B cell (primary cell): ENCODE measurements at regions not wholly inside any gene's neighbourhood (a gene's known extent, or its start where the extent isn't known, plus 50 kb on each side); places are given as distances from the start of the nearest gene placed in this dataset.

Experiments used
- ATAC-seq: fragments of 200-7000 bp; cut with Tn5 transposase; one replicate; pipeline ENCODE4 v1.10.0; 2021; ENCODE audit warnings: low read depth, mild to moderate bottlenecking, moderate number of reproducible peaks, moderate library complexity
- CTCF ChIA-PET: fragments of 350-600 bp; sonication (Branson Sonifier 250); formaldehyde crosslinking; loops from one replicate; lab custom pipeline; 2021; ENCODE audit warnings: antibody characterized with exemption, inconsistent platforms; lab: Charles Lee
- POLR2A ChIA-PET: fragments of 350-600 bp; sonication (Branson Sonifier 250); formaldehyde crosslinking; loops from one replicate; lab custom pipeline; 2021; ENCODE audit warnings: antibody characterized with exemption; lab: Charles Lee
- DNase-seq: peaks from one replicate; pipeline ENCODE4 v3.0.0; 2013
- H2AFZ ChIP-seq: 2 replicates; pipeline ENCODE4 v1.6.1; 2012; ENCODE audit warnings: mild to moderate bottlenecking, low read depth, low read length; ENCODE audit not compliant: insufficient read depth, poor library complexity, severe bottlenecking
- H3K27ac ChIP-seq, 2 donors: 1 replicate in 1 of 2; 2 replicates in 1 of 2; pipeline ENCODE4 v1.5.1; 2012 to 2013; ENCODE audit warnings: low read length in 2 of 2, mild to moderate bottlenecking in 2 of 2, moderate library complexity in 1 of 2
- H3K27me3 ChIP-seq, 4 experiments: fragments of 200-600 bp in 1 of 4; sonication (generic) in 1 of 4; replicated peaks in 1 of 4; 1 replicate in 2 of 4; 2 replicates in 2 of 4; pipeline versions ENCODE4 v1.6.1 to v1.7.0; 2013 to 2016; ENCODE audit warnings: low read length in 3 of 4, mild to moderate bottlenecking in 2 of 4, mixed read lengths in 1 of 4, moderate library complexity in 1 of 4; ENCODE audit not compliant: insufficient read depth in 4 of 4, control insufficient read depth in 3 of 4; ENCODE audit errors: control extremely low read depth in 1 of 4
- H3K36me3 ChIP-seq, 2 experiments: replicated peaks in 1 of 2; 1 replicate in 1 of 2; 2 replicates in 1 of 2; pipeline versions ENCODE4 v1.6.1 to v1.7.1; 2013; ENCODE audit warnings: low read length in 1 of 2; ENCODE audit not compliant: insufficient read depth in 2 of 2, control insufficient read depth in 1 of 2; ENCODE audit errors: control extremely low read depth in 1 of 2, extremely low read depth in 1 of 2
- H3K4me1 ChIP-seq, 2 donors: fragments of 200-600 bp in 1 of 2; sonication (generic) in 1 of 2; 1 replicate in 1 of 2; 2 replicates in 1 of 2; pipeline versions ENCODE4 v1.5.1 to v1.6.1; 2013 to 2017; ENCODE audit warnings: low read length in 2 of 2; ENCODE audit not compliant: control insufficient read depth in 2 of 2, insufficient read depth in 2 of 2
- H3K4me2 ChIP-seq: replicated peaks from 2 replicates; pipeline ENCODE3; 2012; ENCODE audit warnings: mild to moderate bottlenecking, low read depth, low read length; ENCODE audit not compliant: poor library complexity, severe bottlenecking
- H3K4me3 ChIP-seq, 5 experiments: fragments of 200-600 bp in 1 of 5; sonication (generic) in 1 of 5; 1 replicate in 3 of 5; 2 replicates in 2 of 5; pipeline versions ENCODE4 v1.5.1 to v1.7.0; 2011 to 2016; ENCODE audit warnings: low read length in 4 of 5, mild to moderate bottlenecking in 4 of 5, low read depth in 2 of 5, control low read depth in 1 of 5, moderate library complexity in 1 of 5; ENCODE audit not compliant: insufficient read depth in 1 of 5; ENCODE audit errors: control extremely low read depth in 1 of 5, extremely low read depth in 1 of 5
- H3K79me2 ChIP-seq: fragments of 200-600 bp; sonication (generic); one replicate; pipeline ENCODE4 v1.6.0; 2016; ENCODE audit warnings: low read length; ENCODE audit not compliant: control insufficient read depth, insufficient read depth
- H3K9ac ChIP-seq: fragments of 200-600 bp; sonication (generic); 2 replicates; pipeline ENCODE4 v1.6.1; 2017; ENCODE audit warnings: mild to moderate bottlenecking, low read length, moderate library complexity
- H3K9me3 ChIP-seq, 3 donors: one replicate each; pipeline versions ENCODE4 v1.6.1 to v1.7.1; 2013; ENCODE audit warnings: low read length in 2 of 3; ENCODE audit not compliant: control insufficient read depth in 2 of 3, insufficient read depth in 1 of 3; ENCODE audit errors: control extremely low read depth in 1 of 3
- H4K20me1 ChIP-seq: 2 replicates; pipeline ENCODE4 v1.6.0; 2012; ENCODE audit warnings: mild to moderate bottlenecking, low read length; ENCODE audit not compliant: insufficient read depth, control insufficient read depth, poor library complexity, severe bottlenecking
- H3K27ac Mint-ChIP-seq: one replicate; pipeline ENCODE4 v1.8.0; 2021; ENCODE audit warnings: mixed read lengths
- H3K27me3 Mint-ChIP-seq: one replicate; pipeline ENCODE4 v1.8.0; 2021; ENCODE audit warnings: mixed read lengths
- H3K4me1 Mint-ChIP-seq: one replicate; pipeline ENCODE4 v1.8.0; 2021; ENCODE audit warnings: mixed read lengths
- H3K4me3 Mint-ChIP-seq: one replicate; pipeline ENCODE4 v1.8.0; 2021; ENCODE audit warnings: mixed read lengths
- H3K9me3 Mint-ChIP-seq: one replicate; pipeline ENCODE4 v1.8.0; 2022; ENCODE audit warnings: mixed read lengths; ENCODE audit not compliant: insufficient read depth
- EZH2 ChIP-seq: IDR thresholded peaks from 2 replicates; pipeline ENCODE4 v1.6.1; 2012; ENCODE audit warnings: borderline replicate concordance, low read depth, mild to moderate bottlenecking, moderate library complexity, low read length; ENCODE audit not compliant: insufficient read depth, poor library complexity, severe bottlenecking
- WGBS: methylation state at CpG from one replicate; pipeline ENCODE4 v1.1.5; 2013; ENCODE audit warnings: missing lambda C conversion rate; ENCODE audit not compliant: insufficient coverage; 5-methylcytosine and 5-hydroxymethylcytosine counted together
- intact Hi-C: fragments of 100-400 bp; cut with micrococcal nuclease; formaldehyde crosslinking; loops from one replicate; pipeline ENCODE4 v1.10.0; 2022
- TF ChIP-seq, protein P1 (sequence below): fragments of 200-600 bp; IDR thresholded peaks from one replicate; pipeline ENCODE4 v1.8.0; 2022; ENCODE audit warnings: antibody characterized with exemption, mild to moderate bottlenecking

DNA sequence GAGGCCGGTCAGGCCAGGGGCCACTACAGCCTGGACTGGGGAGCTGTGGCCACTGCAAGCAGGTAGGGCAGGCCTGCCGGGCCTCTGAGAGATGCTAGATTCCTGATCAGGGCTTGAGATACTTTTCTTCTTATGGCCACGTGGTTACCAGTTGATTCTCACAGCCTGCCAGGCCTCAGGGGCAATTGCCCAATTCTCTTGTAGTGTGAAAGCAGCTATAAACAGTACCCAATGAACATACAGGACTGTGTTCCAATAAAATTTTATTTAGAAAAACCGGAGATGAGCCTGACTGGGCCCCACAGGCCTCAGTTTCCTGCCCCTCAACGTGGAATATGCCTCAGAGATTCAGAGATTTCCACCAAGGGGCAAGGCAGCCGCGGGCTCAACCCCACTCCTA is 475.2 kb downstream of the TCERG1L start:
- Mint-ChIP-seq H3K4me3 (no peak overlapping the region), H3K4me1 (no peaks in the 10 kb centered on the region), H3K9me3 (no peaks in the 10 kb centered on the region), H3K27ac (no peak overlapping the region), H3K27me3 (no peaks in the 10 kb centered on the region)
- no peak overlapping the region for H2AFZ ChIP-seq
- no peaks in the 10 kb centered on the region for H3K79me2 ChIP-seq
- no peak for ATAC-seq
- H3K36me3 ChIP-seq = no peaks in the 10 kb centered on the region
- no peaks in the 10 kb centered on the region for H3K4me1 ChIP-seq
- no peaks in the 10 kb centered on the region for H3K27me3 ChIP-seq
- no peak for DNase-seq
- ChIA-PET POLR2A (no interaction called here), CTCF (no interaction called here)
- H3K9me3 ChIP-seq = peaks cover 0 to 31% (median 0%) of the 10 kb centered on the region in 3 donors
- WGBS = 64% methylated on average over 7 of the region's 7 CpGs
- no peak overlapping the region for H3K27ac ChIP-seq
- no peak overlapping the region for H3K4me2 ChIP-seq
- H4K20me1 ChIP-seq = no peaks in the 10 kb centered on the region
- TF ChIP-seq EZH2 = no peak
- TF ChIP-seq, protein P1, sequence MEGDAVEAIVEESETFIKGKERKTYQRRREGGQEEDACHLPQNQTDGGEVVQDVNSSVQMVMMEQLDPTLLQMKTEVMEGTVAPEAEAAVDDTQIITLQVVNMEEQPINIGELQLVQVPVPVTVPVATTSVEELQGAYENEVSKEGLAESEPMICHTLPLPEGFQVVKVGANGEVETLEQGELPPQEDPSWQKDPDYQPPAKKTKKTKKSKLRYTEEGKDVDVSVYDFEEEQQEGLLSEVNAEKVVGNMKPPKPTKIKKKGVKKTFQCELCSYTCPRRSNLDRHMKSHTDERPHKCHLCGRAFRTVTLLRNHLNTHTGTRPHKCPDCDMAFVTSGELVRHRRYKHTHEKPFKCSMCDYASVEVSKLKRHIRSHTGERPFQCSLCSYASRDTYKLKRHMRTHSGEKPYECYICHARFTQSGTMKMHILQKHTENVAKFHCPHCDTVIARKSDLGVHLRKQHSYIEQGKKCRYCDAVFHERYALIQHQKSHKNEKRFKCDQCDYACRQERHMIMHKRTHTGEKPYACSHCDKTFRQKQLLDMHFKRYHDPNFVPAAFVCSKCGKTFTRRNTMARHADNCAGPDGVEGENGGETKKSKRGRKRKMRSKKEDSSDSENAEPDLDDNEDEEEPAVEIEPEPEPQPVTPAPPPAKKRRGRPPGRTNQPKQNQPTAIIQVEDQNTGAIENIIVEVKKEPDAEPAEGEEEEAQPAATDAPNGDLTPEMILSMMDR = no peak
- H3K9ac ChIP-seq = no peak overlapping the region
- H3K4me3 ChIP-seq = no peak overlapping the region
- intact Hi-C loops = no loop called here

DNA sequence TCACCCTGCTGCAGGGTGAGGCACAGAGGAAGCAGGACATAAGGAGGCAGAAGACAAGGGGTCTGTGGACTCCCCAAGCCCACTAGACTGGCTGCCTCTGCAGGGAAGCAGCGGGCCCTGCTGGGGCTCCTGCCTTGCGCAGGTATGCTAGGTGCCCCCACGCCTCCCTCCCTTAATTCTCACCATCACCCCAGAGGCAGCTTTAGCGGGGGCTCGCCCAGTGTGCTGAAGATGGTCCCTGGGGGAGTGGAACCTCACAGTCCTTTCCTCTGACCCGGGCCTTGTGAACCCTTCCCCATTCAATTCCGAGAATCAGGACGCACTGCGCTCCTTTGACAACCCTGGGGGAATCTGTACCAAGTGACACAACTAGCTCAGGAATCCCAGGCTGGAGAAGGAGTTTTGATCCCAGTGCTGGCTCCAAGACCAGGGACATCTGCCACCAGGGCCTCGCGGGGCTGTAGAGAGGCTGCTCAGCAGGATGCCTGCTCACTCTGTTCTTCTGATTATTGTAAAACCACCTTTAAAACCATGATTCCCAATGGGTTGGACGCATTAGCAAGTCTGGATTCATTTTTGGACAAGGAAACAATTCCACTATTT is 468.4 kb downstream of the TCERG1L start:
- Histone ChIP-seq H3K9me3 (peaks cover 0 to 20% (median 0%) of the 10 kb centered on the region in 3 donors), H3K27me3 (no peaks in the 10 kb centered on the region), H3K9ac (no peak overlapping the region), H3K36me3 (no peaks in the 10 kb centered on the region), H3K4me3 (no peak overlapping the region), H2AFZ (no peak overlapping the region), H3K4me1 (no peaks in the 10 kb centered on the region), H4K20me1 (no peaks in the 10 kb centered on the region), H3K79me2 (no peaks in the 10 kb centered on the region), H3K27ac (no peak overlapping the region), H3K4me2 (no peak overlapping the region)
- 92% methylated on average over 5 of the region's 12 CpGs for WGBS
- intact Hi-C loops = no loop called here
- Mint-ChIP-seq H3K4me1 (no peaks in the 10 kb centered on the region), H3K9me3 (no peaks in the 10 kb centered on the region), H3K27me3 (no peaks in the 10 kb centered on the region), H3K4me3 (no peak overlapping the region), H3K27ac (no peak overlapping the region)
- TF ChIP-seq, protein P1 = no peak
- no peak for TF ChIP-seq EZH2
- DNase-seq (no peak), ATAC-seq (no peak)
- ChIA-PET CTCF (no interaction called here), POLR2A (no interaction called here)
